GM18861 (cell line): ENCODE measurements at regions not wholly inside any gene's neighbourhood (a gene's known extent, or its start where the extent isn't known, plus 50 kb on each side); places are given as distances from the start of the nearest gene placed in this dataset.

Experiments
- ATAC-seq: cut with Tn5 transposase; IDR thresholded peaks from one replicate; pipeline ENCODE4 v1.9.1; 2021; ENCODE audit not compliant: unreplicated experiment

DNA sequence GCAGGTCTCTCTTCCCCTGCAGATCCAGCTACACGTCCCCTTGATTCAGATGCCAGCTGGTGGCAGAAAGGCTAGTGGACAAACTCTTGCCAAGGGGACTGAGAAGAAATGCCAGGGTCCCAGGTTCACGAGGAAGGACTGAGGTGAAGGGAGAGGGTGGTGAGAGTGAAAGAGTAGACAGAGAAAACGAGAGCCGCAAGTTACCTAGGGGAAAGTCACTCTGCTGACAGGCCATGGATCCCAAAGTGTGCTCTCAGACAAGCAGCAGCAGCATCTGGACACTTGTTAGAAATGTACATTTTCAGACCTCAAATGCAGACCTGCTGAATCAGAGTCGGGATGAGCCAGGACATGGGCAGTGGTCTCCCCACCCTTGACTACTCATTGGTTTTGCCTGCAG lies 192.3 kb downstream of the FGFR2 start:
- ATAC-seq: no peak

DNA sequence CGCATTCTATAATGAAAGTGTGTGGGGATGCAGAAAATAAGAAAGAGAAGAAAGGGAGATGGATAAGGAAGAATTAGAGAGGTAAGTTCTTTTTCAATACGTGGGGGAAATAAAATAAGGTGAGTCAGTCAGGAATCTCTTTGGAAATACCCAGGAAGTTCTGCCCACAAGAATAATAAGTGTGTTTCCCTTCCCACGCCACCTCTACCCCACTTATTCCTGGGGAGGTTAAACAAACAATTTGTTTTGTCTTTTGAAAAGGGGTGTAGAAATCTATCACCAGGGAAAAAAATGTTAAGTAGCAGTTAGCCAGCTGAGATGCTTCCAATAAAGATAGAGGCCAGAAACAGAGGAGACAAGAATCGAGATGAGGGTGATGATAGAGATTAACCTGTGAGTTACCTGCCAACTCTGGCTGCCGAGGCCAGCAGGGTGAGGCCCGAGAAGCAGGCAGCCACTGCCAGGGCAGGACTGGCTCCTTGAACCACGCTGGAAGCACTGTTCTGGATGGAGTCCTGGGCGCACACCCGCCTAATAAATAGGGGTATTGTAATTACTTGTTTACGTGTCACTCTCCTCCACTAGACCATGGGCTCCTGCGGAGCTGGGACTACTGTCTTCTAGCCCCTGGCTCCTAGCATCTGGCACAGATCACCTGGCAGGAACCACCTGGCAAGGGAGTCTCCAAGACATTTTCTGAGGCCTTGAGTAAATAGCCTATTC lies 191.3 kb downstream of the FGFR2 start:
- ATAC-seq: no peak

DNA sequence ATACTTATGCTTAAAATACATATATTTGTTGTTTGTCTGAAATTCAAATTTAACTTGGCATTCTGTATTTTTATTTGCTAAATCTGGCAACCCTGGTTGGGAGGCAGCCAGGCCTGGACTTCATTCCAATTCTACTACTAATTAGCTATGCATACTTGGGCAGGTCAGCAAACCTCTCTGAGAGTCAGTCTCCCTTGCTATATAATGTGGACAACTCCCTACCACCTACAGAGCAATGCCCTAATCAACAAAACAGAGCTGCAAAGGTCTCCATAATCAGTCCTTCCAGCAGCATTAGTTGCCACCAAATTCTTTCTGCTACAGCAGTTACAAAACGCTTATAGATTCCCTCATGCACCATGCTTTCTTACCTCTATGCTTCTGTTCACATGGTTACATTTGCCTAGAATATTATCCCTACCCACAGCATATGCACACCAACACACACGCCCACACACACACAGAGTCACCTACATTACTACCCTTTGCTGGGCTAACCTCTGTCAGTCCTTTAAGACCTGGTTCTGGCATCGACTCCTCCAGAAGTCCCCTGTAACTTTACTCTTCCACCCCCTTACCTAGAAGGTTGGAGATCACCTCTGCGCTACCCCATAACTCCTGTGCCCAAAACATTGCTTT lies 188.7 kb downstream of the FGFR2 start:
- ATAC-seq: no peak

DNA sequence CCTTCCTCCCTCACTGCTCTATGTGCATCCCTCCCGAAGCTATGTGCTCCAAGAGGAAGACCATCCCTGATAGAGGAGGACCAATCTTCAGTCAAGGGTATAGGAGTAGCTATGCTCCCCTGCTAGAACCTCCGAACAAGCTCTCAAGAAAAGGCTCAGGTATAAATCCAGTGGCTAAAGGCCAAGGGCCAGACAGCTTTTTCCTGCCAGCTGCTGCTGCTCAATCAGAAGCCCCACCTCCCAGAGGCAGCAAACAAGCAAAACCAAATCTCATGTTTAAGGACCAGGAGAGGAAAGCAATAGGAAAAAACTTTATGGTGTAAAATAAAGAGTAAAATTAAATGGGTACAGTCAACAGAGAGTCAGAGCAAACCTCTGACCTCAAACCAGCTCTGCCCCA lies 187.2 kb downstream of the FGFR2 start:
- ATAC-seq: no peak

DNA sequence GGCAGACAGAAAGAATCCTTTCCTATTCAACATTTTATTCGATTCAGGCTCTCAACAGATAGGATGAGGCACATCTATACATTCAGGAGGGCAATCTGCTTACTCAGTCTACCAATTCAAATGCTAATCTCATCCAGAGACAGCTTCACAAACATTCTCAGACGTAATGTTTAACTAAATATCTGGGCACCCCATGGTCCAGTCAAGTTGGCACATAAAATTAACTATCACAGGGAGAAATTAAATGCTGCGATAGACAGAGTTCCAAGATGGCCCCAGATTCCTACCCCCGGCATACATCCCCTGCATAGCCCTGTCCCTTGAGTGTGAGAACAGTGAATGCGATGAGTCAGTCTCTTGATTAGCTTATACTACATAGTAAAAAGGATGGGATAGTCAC lies 184.3 kb downstream of the FGFR2 start:
- ATAC-seq: no peak

DNA sequence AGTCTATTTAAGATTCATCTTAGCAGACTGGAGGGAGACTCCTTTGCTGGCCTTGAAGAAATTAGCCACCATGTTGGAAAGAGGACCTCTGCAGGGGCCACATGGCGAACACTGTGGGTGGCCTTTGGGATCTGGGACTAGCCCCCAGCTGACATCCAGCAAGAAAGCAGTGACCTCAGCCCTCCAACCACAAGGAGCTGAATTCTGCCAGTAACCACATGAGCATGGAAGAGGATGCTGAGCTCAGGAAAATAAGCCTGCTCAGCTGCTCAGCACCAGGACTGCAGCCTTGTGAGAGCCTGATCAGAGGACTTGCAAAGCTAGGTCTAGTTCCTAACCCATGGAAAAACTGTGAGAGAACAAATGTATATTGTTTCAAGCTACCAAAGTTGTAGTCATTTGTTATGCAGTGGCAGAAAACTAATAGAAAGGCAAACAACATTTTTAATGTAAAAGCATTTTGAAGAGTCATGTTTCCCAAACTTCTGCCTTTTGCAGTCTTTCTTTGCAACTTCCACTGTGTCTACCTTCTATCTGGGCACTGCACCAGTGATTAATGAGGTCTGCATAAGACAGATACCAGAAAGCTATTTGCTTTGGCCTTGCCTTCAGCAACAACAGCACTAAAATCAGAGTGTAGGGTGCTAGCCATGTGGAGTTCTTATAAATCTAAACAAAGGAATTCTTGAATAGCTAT lies 183.7 kb downstream of the FGFR2 start:
- ATAC-seq: no peak

DNA sequence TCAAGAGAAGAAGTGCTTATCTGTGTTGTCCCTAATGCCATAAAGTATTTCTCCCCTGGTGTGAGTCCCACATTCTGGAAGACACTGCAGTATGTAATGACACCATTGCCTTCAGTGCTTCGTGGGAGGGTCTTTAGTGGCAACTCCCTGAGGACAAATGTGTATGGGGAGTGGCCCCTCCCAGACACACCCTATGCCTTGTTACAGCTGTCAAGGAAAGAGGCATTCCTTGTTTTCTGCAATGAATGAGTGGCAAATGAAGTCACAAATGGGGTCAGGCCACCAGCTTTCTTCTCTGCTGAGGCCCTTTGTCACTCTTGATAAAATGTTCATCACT lies 183.2 kb downstream of the FGFR2 start:
- no peak for ATAC-seq

DNA sequence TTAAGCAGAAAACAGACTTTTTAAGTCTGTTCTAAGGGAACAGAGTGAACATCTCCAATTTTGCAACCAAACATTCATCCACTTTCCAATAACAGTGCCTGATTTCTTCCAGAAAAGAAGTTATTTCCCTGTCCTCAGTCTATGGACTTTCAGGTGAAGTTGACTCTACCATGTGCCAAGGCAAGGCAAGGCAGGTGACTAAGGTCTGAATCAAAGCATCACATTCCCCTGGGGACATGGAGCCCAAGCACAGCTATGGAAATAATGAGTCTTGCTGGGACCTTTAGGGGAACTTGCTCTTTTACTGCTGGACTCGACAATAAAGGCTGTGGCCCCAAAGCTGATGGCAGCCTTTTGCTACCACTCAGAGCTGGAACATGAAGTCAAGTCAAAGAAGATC lies 182.2 kb downstream of the FGFR2 start:
- no peak for ATAC-seq

DNA sequence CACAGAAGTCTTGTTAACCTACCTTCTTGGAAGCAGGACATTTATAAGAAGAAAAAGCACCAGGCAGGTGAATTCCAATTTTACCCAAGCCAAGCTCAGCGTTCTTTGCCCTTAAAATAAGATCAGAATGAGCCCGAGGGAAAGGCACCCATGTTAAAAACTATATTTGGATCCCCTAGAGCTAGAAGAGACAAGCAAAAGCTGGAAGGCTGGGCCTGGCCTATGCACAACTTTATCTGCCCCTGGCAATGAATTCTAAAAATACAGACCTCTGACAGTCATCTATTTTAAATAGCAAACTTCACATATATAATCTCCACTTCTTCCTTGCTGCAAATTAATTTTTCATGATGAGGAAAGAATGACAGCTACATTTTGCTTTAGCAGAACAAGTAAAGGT lies 180.9 kb downstream of the FGFR2 start:
- ATAC-seq: no peak

DNA sequence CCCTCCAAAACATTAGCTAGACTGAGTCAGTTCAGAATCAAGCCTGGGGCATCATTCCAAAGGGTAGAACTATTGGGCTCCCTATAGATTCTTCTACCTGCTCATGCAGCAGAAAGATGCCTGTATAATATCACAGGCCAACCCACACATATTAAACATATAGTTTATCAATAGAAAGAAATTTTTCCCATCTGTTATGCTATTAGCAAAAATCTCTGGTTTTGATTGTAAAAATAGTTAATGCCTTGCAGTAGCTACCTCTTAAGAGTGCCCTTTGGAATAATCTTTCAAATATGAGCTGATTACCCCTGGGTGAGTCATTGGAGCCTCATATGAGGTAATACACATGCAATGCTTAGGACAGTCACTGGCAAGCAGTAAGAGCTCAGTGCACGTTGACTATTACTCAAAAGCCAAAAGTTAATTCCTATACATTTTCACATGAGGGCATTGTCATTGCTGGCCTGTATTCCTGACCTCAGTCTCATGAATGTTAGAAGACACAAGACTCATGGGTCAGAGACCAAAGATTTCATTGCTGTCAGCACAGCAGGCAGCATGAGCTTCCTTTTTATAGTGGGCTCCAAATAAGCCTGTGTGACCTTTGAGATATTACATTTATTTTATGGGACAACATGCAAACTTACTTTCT lies 180.0 kb downstream of the FGFR2 start:
- no peak for ATAC-seq

DNA sequence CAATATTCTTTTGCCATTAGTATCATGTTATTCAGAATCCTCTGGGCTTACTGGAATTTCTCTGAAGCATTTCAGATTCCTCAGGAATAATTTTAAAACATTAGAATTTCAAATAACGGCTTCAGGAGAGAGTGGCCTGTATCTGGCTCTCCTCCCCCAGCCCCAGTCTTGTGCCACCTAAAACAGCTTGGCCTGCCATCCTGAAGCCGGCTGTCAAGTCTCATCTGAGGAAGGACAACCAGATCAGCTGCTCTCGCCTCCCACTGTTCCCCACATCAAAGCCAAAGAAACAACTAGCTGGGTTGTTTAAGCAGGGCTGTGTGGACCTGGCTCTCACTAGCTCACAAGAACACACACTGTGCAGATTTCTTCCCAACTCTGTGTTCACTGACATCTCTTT lies 178.2 kb downstream of the FGFR2 start:
- ATAC-seq: no peak

DNA sequence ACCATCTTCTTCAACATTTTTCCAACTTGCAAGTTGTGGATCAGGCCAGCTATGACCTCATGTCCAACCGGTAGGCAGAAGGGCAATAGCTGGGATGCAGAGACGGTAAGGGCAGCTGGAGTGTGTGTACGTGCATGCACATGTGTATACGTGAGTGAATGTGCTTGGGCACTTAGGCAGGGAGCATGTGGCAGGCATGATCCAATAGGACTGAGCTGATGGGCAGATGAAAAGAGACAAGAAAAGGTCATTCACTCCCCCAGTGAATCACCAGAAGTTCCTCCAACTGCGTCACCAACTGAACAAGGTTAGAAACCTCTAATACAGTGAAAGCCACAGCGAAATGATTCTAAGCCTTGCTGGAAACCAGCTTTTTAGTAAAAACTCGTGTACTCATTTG lies 176.1 kb downstream of the FGFR2 start:
- ATAC-seq: no peak

DNA sequence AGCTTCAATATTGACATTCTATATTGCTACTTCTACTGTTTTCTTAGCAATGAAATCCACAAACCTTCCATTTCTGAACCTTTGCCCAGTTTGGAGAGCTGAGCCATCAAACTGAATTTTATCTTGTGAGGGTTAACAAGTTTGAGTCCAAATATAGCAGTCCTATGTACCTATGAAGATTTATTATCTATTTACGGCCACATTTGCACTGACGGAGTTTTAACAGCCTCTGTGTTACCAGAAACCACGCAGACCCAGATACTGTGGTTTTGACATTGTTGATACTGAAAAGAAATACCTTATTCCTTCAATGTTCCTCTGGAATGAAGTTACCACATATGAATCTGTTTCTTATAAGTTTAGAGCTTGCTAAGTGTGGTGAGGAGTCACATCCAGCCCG lies 172.6 kb downstream of the FGFR2 start:
- ATAC-seq: no peak

DNA sequence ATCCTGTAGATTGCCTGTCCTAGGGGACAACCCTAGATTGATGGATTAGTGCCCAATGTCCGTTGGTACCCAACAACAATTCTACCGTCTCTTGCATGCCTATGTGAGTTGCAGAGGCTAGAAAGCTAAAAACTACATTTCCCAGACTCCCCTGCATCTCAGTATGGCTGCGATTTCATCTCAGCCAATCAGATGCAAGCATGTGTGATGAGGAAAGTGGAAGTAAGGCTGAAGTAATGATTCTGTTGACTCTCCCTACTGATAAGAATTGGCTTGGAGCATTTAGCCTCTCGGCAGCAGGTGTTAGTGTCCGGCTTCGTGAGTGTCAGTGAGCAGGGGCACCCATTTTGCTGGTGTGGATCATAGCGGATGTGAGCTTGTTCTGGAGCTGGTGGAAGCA lies 171.9 kb downstream of the FGFR2 start:
- ATAC-seq: no peak
